A549 (cell line): ENCODE measurements at regions not wholly inside any gene's neighbourhood (a gene's known extent, or its start where the extent isn't known, plus 50 kb on each side); places are given as distances from the start of the nearest gene placed in this dataset.

Experiments
- ATAC-seq, 2 experiments: fragments of 200-7000 bp in 1 of 2; fragments of >200 bp in 1 of 2; cut with Nextera tagmentation in 1 of 2; cut with Tn5 transposase in 1 of 2; 3 replicates each; pipeline versions ENCODE4 v1.8.0 to v1.9.1; 2018 to 2020; ENCODE audit warnings: mild to moderate bottlenecking in 1 of 2, moderate library complexity in 1 of 2
- CTCF ChIA-PET: fragments of 300-600 bp; sonication (Branson Sonifier 250); formaldehyde crosslinking; extraction: SDS; loops from one replicate; lab custom pipeline; 2021; ENCODE audit warnings: antibody characterized with exemption, inconsistent platforms; lab: Yijun Ruan, JAX
- POLR2A ChIA-PET: fragments of 350-600 bp; formaldehyde crosslinking; extraction: SDS; loops from one replicate; lab custom pipeline; 2021; ENCODE audit warnings: antibody characterized with exemption, inconsistent platforms; lab: Yijun Ruan, JAX
- DNase-seq, 2 experiments: peaks; one replicate each; pipeline versions ENCODE4 v3.0.0 to v3.0.0-alpha.2; 2011 to 2016; ENCODE audit warnings: low read depth in 1 of 2, low spot score in 1 of 2
- FAIRE-seq: peaks from 2 replicates; lab custom pipeline; 2011; peaks lifted over from hg19 to GRCh38; lab: Jason Lieb, UNC
- H3K27ac ChIP-seq, 2 experiments: fragments of >200 bp; sonication (Bioruptor Twin); formaldehyde crosslinking; 3 replicates each; pipeline ENCODE4 v1.5.1; 2016 to 2017
- H3K4me1 ChIP-seq: fragments of >200 bp; sonication (Bioruptor Twin); formaldehyde crosslinking; 3 replicates; pipeline ENCODE4 v1.6.1; 2016
- H3K4me2 ChIP-seq: fragments of >200 bp; sonication (Bioruptor Twin); formaldehyde crosslinking; 3 replicates; pipeline ENCODE4 v1.6.1; 2016
- H3K4me3 ChIP-seq: fragments of >200 bp; sonication (Bioruptor Twin); formaldehyde crosslinking; 3 replicates; pipeline ENCODE4 v1.5.1; 2016
- H3K9me3 ChIP-seq: fragments of >200 bp; sonication (Bioruptor Twin); formaldehyde crosslinking; 3 replicates; pipeline ENCODE4 v1.6.1; 2016
- ELK1 ChIP-seq: fragments of 150-350 bp; IDR thresholded peaks from 2 replicates; pipeline ENCODE4 v1.6.1; 2014; ENCODE audit warnings: low read depth, mild to moderate bottlenecking, low read length
- HDAC2 ChIP-seq: fragments of 200-600 bp; sonication (generic); IDR thresholded peaks from 2 replicates; pipeline ENCODE4 v1.6.1; 2016
- KDM1A ChIP-seq: fragments of 200-600 bp; sonication (generic); IDR thresholded peaks from 2 replicates; pipeline ENCODE4 v1.6.1; 2016; ENCODE audit warnings: low read depth, mild to moderate bottlenecking
- MAX ChIP-seq: IDR thresholded peaks from 2 replicates; pipeline ENCODE4 v1.6.1; 2012
- PBX3 ChIP-seq: IDR thresholded peaks from 2 replicates; pipeline ENCODE4 v1.6.1; 2012
- RAD21 ChIP-seq, 2 experiments: fragments of >200 bp in 1 of 2; sonication (Bioruptor Twin) in 1 of 2; formaldehyde crosslinking in 1 of 2; IDR thresholded peaks in 1 of 2; conservative IDR thresholded peaks in 1 of 2; 2 replicates in 1 of 2; 3 replicates in 1 of 2; pipeline ENCODE4 v1.6.1; 2012 to 2018; ENCODE audit warnings: inconsistent platforms in 1 of 2
- REST ChIP-seq: fragments of 200-600 bp; sonication (generic); IDR thresholded peaks from 2 replicates; pipeline ENCODE4 v1.6.1; 2016; ENCODE audit warnings: antibody characterized with exemption, mild to moderate bottlenecking, moderate library complexity
- TFCP2L1 ChIP-seq: fragments of 250-450 bp; sonication (Bioruptor Pico); IDR thresholded peaks from 2 replicates; pipeline ENCODE4 v1.5.0; 2021; ENCODE audit warnings: mild to moderate bottlenecking
- TP53 ChIP-seq: fragments of 250-450 bp; sonication (Bioruptor Pico); IDR thresholded peaks from 2 replicates; pipeline ENCODE4 v1.5.0; 2021; ENCODE audit warnings: mild to moderate bottlenecking, moderate library complexity
- WGBS: methylation state at CpG from one replicate; pipeline ENCODE4 v1.1.6; 2017; ENCODE audit errors: missing lambda C conversion rate; 5-methylcytosine and 5-hydroxymethylcytosine counted together
- TF ChIP-seq, protein P1 (sequence below): fragments of >200 bp; sonication (Bioruptor Twin); formaldehyde crosslinking; IDR thresholded peaks from 3 replicates; pipeline ENCODE4 v1.6.1; 2016
- TF ChIP-seq, protein P2 (sequence below): fragments of 250-450 bp; sonication (Bioruptor Pico); IDR thresholded peaks from 2 replicates; pipeline ENCODE4 v1.5.0; 2021; ENCODE audit warnings: mild to moderate bottlenecking, moderate library complexity, borderline replicate concordance

GRCh38 chr10:129331207-129331838 is 135.7 kb upstream of the MGMT start (continued):
- TF ChIP-seq REST: no peak
- TF ChIP-seq, all 56 proteins: peak for 0

DNA sequence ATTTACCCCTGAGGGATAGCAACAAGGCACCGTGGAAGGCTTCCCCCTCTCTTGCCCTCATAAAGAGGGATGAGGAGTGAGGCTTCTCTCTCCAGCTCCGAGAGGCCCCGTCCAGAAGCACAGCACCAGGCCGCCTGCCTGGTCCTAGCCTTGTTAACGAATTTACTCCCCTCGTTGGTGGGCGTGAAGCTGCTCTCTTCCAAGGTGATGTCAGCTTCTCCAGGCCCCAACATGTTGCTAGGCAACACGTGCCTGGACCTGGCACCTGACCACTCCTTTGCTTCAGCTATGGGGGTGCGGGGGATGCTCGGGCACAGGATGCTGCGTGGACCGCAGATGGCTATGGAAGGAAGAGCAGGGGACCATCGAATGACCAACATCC is 135.2 kb upstream of the MGMT start:
- 5% methylated on average over 12 of the region's 13 CpGs for WGBS
- no peak for TF ChIP-seq KDM1A
- TF ChIP-seq TFCP2L1 (CRISPR knock-in tag): no peak
- no peak for TF ChIP-seq HDAC2
- no peak for TF ChIP-seq ELK1
- TF ChIP-seq MAX: no peak
- TF ChIP-seq, protein P1, sequence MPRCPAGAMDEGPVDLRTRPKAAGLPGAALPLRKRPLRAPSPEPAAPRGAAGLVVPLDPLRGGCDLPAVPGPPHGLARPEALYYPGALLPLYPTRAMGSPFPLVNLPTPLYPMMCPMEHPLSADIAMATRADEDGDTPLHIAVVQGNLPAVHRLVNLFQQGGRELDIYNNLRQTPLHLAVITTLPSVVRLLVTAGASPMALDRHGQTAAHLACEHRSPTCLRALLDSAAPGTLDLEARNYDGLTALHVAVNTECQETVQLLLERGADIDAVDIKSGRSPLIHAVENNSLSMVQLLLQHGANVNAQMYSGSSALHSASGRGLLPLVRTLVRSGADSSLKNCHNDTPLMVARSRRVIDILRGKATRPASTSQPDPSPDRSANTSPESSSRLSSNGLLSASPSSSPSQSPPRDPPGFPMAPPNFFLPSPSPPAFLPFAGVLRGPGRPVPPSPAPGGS: no peak
- TF ChIP-seq, protein P2, sequence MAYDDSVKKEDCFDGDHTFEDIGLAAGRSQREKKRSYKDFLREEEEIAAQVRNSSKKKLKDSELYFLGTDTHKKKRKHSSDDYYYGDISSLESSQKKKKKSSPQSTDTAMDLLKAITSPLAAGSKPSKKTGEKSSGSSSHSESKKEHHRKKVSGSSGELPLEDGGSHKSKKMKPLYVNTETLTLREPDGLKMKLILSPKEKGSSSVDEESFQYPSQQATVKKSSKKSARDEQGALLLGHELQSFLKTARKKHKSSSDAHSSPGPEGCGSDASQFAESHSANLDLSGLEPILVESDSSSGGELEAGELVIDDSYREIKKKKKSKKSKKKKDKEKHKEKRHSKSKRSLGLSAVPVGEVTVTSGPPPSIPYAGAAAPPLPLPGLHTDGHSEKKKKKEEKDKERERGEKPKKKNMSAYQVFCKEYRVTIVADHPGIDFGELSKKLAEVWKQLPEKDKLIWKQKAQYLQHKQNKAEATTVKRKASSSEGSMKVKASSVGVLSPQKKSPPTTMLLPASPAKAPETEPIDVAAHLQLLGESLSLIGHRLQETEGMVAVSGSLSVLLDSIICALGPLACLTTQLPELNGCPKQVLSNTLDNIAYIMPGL (CRISPR knock-in tag): no peak
- TF ChIP-seq, all 56 proteins: peak for 0
- POLR2A ChIA-PET: no interaction called here

GRCh38 chr10:129332476-129332875 is 134.6 kb upstream of the MGMT start:
- Histone ChIP-seq H3K4me1 (no peaks in the 10 kb centered on the region), H3K4me2 (no peak overlapping the region), H3K27ac (no peak overlapping the region), H3K4me3 (no peak overlapping the region), H3K9me3 (no peaks in the 10 kb centered on the region)
- 18% methylated on average over 6 of the region's 6 CpGs for WGBS
- FAIRE-seq (no peak), ATAC-seq (no peak), DNase-seq (peak in 1 of 2 experiments; percentile 13)
- POLR2A ChIA-PET: no interaction called here
- TF ChIP-seq TP53 (CRISPR knock-in tag) (no peak), RAD21 (conservative IDR thresholded peaks at IDR 0.05 in 1 of 2, IDR thresholded peaks at IDR 0.05 in 1 of 2) (0 out of 5 replicates have a peak, but pooled peaks of 1 of the 2 experiments have one; percentile 5)
- CTCF ChIA-PET: no interaction called here

More for the DNA sequence above, 135.2 kb upstream of the MGMT start:
- Histone ChIP-seq H3K9me3 (no peaks in the 10 kb centered on the region), H3K4me2 (no peak overlapping the region), H3K4me1 (no peaks in the 10 kb centered on the region), H3K27ac (no peak overlapping the region), H3K4me3 (no peak overlapping the region)
- DNase-seq (no peak), ATAC-seq (no peak), FAIRE-seq (no peak)
- CTCF ChIA-PET: no interaction called here

DNA sequence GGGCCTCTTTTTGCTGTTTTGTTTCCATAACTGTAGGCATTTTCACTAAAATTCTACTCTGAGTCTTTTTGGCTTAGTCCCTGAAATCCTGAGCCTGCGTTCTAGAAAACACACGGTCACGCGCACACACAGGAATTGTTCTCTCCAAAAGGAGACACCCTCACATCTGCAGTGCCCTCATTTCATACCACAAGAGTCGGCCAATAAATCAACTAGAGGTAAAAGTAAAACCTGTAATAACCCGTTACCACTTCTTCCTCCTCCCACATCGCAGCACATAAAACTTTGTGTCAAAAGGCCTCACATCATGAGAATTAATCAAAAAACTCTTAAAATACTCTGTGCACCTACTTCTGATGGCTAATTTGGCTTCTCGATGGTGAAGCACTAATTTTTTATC is 133.3 kb upstream of the MGMT start:
- Histone ChIP-seq H3K4me3 (no peak overlapping the region), H3K4me1 (no peaks in the 10 kb centered on the region), H3K9me3 (no peaks in the 10 kb centered on the region), H3K4me2 (no peak overlapping the region), H3K27ac (no peak overlapping the region)
- ATAC-seq: no peak
- 48% methylated on average over 8 of the region's 8 CpGs for WGBS
- ChIA-PET POLR2A (no interaction called here), CTCF (no interaction called here)
- no peak for FAIRE-seq
- TF ChIP-seq PBX3: no peak
- DNase-seq: no peak
